ENCODE measurements at regions not wholly inside any gene's neighbourhood (a gene's known extent, or its start where the extent isn't known, plus 50 kb on each side); places are given as distances from the start of the nearest gene placed in this dataset.
"Not testable (repeated sequence)": the region's sequence is repeated elsewhere in the genome, so short reads cannot be mapped to it uniquely, and the experiment has no call there.

- DNase-seq, result no peak
These were observed 1369.1 kb downstream of the UQCRFS1 start for GRCh38 chr19:27843861-27844260.

GRCh38 chr19:27833031-27833430 is 1379.9 kb downstream of the UQCRFS1 start:
- DNase-seq, result no peak

- no peak for DNase-seq
These were observed 1384.1 kb downstream of the UQCRFS1 start for GRCh38 chr19:27828829-27829228.

- no peak for DNase-seq
These were observed 1388.8 kb downstream of the UQCRFS1 start for GRCh38 chr19:27824108-27824507.

DNA sequence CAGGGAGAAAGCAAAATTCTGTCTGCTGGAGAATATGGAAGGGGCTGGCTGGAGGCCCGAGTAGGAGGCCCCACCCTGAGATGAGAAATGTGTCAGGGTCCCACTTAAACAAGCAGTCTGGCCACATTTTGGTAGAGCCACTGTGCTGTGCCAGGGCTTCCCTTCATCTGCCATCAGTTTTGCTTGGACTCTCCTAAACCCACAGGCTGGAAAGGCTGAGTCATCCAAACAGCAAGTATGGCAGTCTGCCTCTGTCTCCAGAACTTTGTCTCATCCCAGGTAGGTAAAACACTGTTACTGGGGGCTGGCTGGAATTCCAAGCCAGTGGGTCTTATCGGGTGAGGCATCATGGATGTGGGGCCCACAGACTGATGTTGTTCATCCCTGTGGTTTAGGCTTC is 1390.6 kb downstream of the UQCRFS1 start:
- DNase-seq, result no peak

- DNase-seq, result no peak
These were observed 1391.4 kb downstream of the UQCRFS1 start for GRCh38 chr19:27821418-27822018.

DNA sequence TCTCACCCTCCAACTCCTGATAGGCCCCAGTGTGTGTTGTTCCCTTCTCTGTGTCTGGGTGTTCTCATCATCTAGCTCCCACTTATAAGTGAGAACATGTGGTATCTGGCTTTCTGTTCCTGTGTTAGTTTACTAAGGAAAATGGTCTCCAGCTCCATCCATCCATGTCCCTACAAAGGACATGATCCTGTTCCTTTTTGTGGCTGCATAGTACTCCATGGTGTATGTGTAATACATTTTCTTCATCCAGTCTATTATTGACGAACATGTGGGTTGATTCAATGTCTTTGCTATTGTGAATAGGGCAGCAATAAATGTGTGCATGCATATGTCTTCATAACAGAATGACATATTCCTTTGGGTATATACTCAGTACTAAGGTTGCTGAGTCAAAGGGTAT is 1397.0 kb downstream of the UQCRFS1 start:
- DNase-seq, result no peak

DNA sequence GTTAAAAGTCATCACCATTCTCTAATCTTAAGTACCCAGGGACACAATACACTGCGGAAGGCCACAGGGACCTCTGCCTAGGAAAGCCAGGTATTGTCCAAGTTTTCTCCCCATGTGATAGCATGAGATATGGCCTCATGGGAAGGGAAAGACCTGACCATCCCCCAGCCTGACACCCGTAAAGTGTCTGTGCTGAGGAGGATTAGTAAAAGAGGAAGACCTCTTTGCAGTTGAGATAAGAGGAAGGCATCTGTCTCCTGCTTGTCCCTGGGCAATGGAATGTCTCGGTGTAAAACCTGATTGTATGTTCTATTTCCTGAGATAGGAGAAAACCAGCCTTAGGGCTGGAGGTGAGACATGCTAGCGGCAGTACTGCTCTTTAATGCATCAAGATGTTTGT is 1398.1 kb downstream of the UQCRFS1 start:
- DNase-seq, result not testable (repeated sequence)

DNA sequence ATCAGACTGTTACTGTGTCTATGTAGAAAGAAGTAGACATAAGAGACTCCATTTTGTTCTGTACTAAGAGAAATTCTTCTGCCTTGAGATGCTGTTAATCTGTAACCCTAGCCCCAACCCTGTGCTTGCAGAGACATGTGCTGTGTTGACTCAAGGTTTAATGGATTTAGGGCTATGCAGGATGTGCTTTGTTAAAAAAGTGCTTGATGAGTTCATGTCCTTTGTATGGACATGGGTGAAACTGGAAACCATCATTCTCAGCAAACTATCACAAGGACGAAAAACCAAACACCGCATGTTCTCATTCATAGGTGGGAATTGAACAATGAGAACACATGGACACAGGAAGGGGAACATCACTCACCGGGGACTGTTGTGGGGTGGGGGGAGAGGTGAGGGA is 1398.7 kb downstream of the UQCRFS1 start:
- DNase-seq, result not testable (repeated sequence)

GRCh38 chr19:27806471-27807070 is 1406.4 kb downstream of the UQCRFS1 start:
- DNase-seq, result no peak

DNA sequence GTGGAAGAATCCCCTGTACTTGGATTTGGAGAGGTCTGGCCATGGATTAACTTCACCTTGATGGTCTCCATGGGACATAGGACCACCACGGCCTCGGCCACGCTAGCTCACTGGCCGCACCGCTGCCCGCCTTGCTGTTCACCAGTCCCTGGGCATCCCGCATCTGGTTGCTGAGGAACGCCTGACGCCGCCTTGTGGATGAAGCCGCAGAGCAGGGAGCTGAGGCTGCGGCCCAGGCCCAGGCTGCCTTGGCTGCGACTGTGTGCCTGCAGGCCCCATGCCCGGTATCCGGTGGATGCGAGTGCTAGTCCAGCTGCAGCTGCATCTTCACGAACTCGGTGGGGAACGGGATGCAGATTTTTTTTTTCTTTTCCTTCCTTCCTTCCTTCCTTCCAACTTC is 1407.1 kb downstream of the UQCRFS1 start:
- no peak for DNase-seq

- not testable (repeated sequence) for DNase-seq
These were observed 1410.7 kb downstream of the UQCRFS1 start for GRCh38 chr19:27802293-27802692.

GRCh38 chr19:27796540-27796939 is 1416.4 kb downstream of the UQCRFS1 start:
- DNase-seq, result no peak

GRCh38 chr19:27796073-27796472 is 1416.9 kb downstream of the UQCRFS1 start:
- DNase-seq, result no peak

DNA sequence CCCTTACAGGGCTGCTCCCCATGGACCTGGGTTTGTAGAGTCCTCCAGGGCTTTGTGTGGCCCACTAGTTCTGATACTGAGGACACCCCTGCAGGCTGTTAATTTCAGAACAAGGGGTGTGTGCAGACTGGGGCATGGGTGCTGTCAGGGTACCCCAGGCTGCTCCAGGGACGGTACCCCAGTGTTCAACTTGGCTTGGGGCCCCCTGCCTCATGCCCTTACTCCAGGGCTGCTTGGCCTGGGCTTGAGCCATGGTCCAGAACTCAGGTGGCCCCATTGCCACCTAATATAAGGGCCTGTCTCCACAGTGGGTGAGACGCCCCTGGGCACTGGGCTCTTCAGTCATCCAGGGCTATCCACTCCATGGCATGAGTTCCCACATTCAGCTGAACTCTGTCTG is 1417.6 kb downstream of the UQCRFS1 start:
- no peak for DNase-seq

DNA sequence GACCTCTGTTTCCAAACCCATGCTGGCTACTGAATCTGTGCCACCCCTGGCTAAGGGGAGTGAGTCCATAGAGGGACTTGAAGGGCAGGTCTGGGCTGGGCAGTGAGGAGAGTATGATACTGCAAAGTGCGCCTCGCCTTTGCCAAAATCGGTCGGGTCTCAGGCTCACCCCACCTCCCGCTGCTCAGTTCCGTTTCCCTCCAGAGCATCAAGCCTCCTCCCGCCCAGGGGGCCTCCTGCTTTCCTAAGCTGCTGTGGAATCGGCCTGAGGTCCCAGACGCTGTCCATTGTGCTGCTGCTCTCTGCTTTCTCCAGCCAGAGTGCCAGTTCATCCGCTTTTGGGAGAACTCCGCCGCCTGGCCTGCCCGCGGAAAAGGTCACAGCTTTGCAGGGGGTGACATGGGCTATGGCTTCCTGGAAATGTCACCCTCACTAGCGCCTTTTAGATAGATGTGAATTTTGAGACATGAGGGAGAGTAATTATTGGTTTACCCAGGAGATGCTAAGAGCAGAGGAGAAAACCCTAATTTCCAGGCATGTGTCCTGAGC is 1418.4 kb downstream of the UQCRFS1 start:
- no peak for DNase-seq

- DNase-seq, result peak; percentile 86
These were observed 1419.1 kb downstream of the UQCRFS1 start for GRCh38 chr19:27793644-27794493.

DNA sequence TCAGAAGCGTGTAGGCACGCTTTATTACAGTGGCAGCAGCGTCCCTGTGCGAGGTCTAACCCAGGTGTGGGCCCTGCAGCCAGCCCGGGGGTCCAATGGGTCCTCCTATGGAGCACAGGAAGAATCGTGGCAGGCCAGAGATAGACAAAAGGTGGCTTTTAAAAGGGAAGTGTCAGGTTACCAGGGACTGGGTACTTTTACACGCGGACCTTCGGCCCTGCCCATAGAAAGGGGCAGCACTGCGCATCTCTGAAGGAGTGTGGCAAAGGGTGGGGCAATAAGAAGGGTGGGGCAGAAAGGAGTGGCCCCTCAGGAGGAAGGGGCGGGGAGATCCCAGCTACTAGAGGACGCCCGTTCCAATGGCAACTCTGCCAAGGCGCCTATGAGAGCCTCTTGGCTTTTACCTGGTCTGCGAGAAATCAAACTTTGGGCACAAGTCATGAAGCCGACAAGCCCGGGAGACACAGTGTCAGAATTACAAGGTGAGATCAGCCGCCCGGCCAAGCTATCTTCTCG is 1419.8 kb downstream of the UQCRFS1 start:
- peak; percentile 56 for DNase-seq

GRCh38 chr19:27792576-27793127 is 1420.3 kb downstream of the UQCRFS1 start:
- DNase-seq, result no peak

DNA sequence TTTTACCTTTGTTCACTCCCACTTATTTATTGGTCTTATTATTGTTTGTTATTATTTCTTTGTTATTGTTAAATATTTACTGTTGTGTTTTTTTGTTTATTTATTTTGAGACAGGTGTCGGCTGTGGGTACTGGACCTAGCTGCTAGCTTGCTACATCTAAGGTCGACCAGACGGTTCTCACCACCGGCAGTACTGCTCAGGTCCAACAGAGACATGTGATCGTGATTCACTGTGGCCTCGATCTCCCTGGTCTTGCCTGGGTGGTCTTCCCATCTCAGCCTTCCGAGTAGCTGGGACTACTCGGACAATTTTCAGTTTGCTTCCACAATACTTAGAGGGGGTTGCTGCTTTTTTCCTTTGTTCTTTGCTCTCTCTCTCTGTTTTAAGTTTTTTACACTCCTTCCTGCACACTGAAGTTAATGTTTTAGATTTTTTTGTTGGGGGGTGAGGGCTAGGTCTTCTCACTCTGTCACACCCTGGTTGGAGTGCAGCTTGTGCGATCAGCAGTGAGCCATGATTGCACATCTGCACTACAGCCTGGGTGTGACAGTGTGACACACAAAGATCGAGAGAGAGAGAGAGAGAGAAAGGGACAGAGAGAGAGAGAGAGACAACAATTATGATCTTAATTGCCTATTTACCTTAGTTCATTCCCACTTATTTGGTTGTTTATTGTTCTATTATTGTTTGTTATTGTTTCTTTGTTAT is 1432.4 kb downstream of the UQCRFS1 start:
- DNase-seq, result no peak

- DNase-seq, result no peak
These were observed 1433.0 kb downstream of the UQCRFS1 start for GRCh38 chr19:27779954-27780353.

GRCh38 chr19:27777726-27778125 is 1435.2 kb downstream of the UQCRFS1 start:
- DNase-seq, result no peak

- no peak for DNase-seq
These were observed 1435.7 kb downstream of the UQCRFS1 start for GRCh38 chr19:27777242-27777641.
